Mesenchymal stem cell (in vitro differentiated cells and primary cell): ENCODE measurements at regions not wholly inside any gene's neighbourhood (a gene's known extent, or its start where the extent isn't known, plus 50 kb on each side); places are given as distances from the start of the nearest gene placed in this dataset.
"Not testable (repeated sequence)": the region's sequence is repeated elsewhere in the genome, so short reads cannot be mapped to it uniquely, and the experiment has no call there.

Source experiments
- DNase-seq: peaks from one replicate; pipeline ENCODE4 v3.0.0-alpha.2; 2013
- H2AFZ ChIP-seq: one replicate; pipeline ENCODE4 v1.6.1; 2013; ENCODE audit warnings: low read depth, mild to moderate bottlenecking, control low read depth, inconsistent platforms, low read length, moderate library complexity
- H2AK5ac ChIP-seq: 2 replicates; pipeline ENCODE4 v1.6.1; 2013; ENCODE audit warnings: low read length, moderate library complexity, mild to moderate bottlenecking, inconsistent platforms; ENCODE audit not compliant: severe bottlenecking
- H2BK120ac ChIP-seq: one replicate; pipeline ENCODE4 v1.6.1; 2013; ENCODE audit warnings: low read depth, mild to moderate bottlenecking, inconsistent platforms, low read length, moderate library complexity
- H2BK12ac ChIP-seq, 2 experiments: one replicate each; pipeline ENCODE4 v1.6.1; 2013; ENCODE audit warnings: inconsistent platforms in 2 of 2, low read length in 2 of 2, mild to moderate bottlenecking in 2 of 2, moderate library complexity in 2 of 2, control low read depth in 1 of 2
- H2BK15ac ChIP-seq: one replicate; pipeline ENCODE4 v1.6.1; 2013; ENCODE audit warnings: mild to moderate bottlenecking, low read depth, inconsistent platforms; ENCODE audit not compliant: poor library complexity, severe bottlenecking
- H2BK5ac ChIP-seq: 2 replicates; pipeline ENCODE4 v1.6.1; 2013; ENCODE audit warnings: low read depth, mild to moderate bottlenecking, low read length, control low read depth, inconsistent platforms; ENCODE audit not compliant: poor library complexity, severe bottlenecking
- H3K14ac ChIP-seq, 2 experiments: one replicate each; pipeline ENCODE4 v1.6.1; 2013; ENCODE audit warnings: inconsistent platforms in 2 of 2, low read length in 2 of 2, control low read depth in 1 of 2, mild to moderate bottlenecking in 1 of 2, moderate library complexity in 1 of 2
- H3K18ac ChIP-seq, 2 experiments: one replicate each; pipeline ENCODE4 v1.6.1; 2013; ENCODE audit warnings: inconsistent platforms in 2 of 2, low read length in 2 of 2, control low read depth in 1 of 2, low read depth in 1 of 2, mild to moderate bottlenecking in 1 of 2
- H3K23ac ChIP-seq, 2 experiments: one replicate each; pipeline ENCODE4 v1.6.1; 2013; ENCODE audit warnings: inconsistent platforms in 2 of 2, low read length in 2 of 2, mild to moderate bottlenecking in 2 of 2, moderate library complexity in 2 of 2, control low read depth in 1 of 2
- H3K27ac ChIP-seq: 2 replicates; pipeline ENCODE4 v1.5.1; 2013; ENCODE audit warnings: mild to moderate bottlenecking, moderate library complexity, low read length, control low read depth, inconsistent platforms; ENCODE audit not compliant: poor library complexity, severe bottlenecking
- H3K27me3 ChIP-seq, 2 experiments: 2 replicates each; pipeline versions ENCODE4 v1.6.1 to v1.7.0; 2013; ENCODE audit warnings: low read length in 2 of 2, mild to moderate bottlenecking in 2 of 2, moderate library complexity in 2 of 2, control low read depth in 1 of 2, inconsistent platforms in 1 of 2; ENCODE audit not compliant: control insufficient read depth in 1 of 2, insufficient read depth in 1 of 2
- H3K36me3 ChIP-seq, 2 experiments: 2 replicates each; pipeline versions ENCODE4 v1.6.1 to v1.7.0; 2013; ENCODE audit warnings: low read length in 2 of 2, control low read depth in 1 of 2, inconsistent platforms in 1 of 2, low read depth in 1 of 2, mild to moderate bottlenecking in 1 of 2; ENCODE audit not compliant: insufficient read depth in 2 of 2, control insufficient read depth in 1 of 2
- H3K4ac ChIP-seq, 2 experiments: one replicate each; pipeline ENCODE4 v1.6.1; 2013; ENCODE audit warnings: inconsistent platforms in 2 of 2, low read length in 2 of 2, mild to moderate bottlenecking in 2 of 2, moderate library complexity in 2 of 2, control low read depth in 1 of 2, low read depth in 1 of 2
- H3K4me1 ChIP-seq: 2 replicates; pipeline ENCODE4 v1.6.1; 2013; ENCODE audit warnings: low read depth, low read length, control low read depth; ENCODE audit not compliant: control insufficient read depth, insufficient read depth
- H3K4me2 ChIP-seq: 2 replicates; pipeline ENCODE4 v1.6.1; 2013; ENCODE audit warnings: low read length, mild to moderate bottlenecking, inconsistent platforms; ENCODE audit not compliant: poor library complexity, severe bottlenecking
- H3K4me3 ChIP-seq, 2 experiments: 2 replicates each; pipeline versions ENCODE4 v1.5.1 to v1.7.0; 2013; ENCODE audit warnings: low read length in 2 of 2, mild to moderate bottlenecking in 2 of 2, control low read depth in 1 of 2, low read depth in 1 of 2; ENCODE audit not compliant: insufficient read depth in 1 of 2
- H3K79me1 ChIP-seq: replicated peaks from 2 replicates; pipeline ENCODE4 v1.6.1; 2013; ENCODE audit warnings: mild to moderate bottlenecking, control low read depth, low read length, inconsistent platforms; ENCODE audit not compliant: poor library complexity, severe bottlenecking
- H3K9ac ChIP-seq: 2 replicates; pipeline ENCODE4 v1.7.0; 2013; ENCODE audit warnings: mild to moderate bottlenecking, low read length, moderate library complexity
- H3K9me3 ChIP-seq: 2 replicates; pipeline ENCODE4 v1.7.0; 2013; ENCODE audit warnings: mild to moderate bottlenecking, low read length; ENCODE audit not compliant: control insufficient read depth
- H4K8ac ChIP-seq: one replicate; pipeline ENCODE4 v1.6.1; 2013; ENCODE audit warnings: inconsistent platforms, mild to moderate bottlenecking, low read length, moderate library complexity
- H4K91ac ChIP-seq: one replicate; pipeline ENCODE4 v1.6.1; 2013; ENCODE audit warnings: mild to moderate bottlenecking, low read length, inconsistent platforms
- whole genome bisulfite sequencing: methylation state at CpG from one replicate; pipeline ENCODE4 v1.1.7; 2013; ENCODE audit warnings: mixed read lengths; 5-methylcytosine and 5-hydroxymethylcytosine counted together

GRCh38 chr19:30955112-30956104, 393.8 kb downstream of the TSHZ3 start:
- H3K4me3 ChIP-seq: no peak overlapping the region
- no peaks in the 10 kb centered on the region for H3K79me1 ChIP-seq
- no peak overlapping the region for H3K14ac ChIP-seq
- no peak overlapping the region for H4K91ac ChIP-seq
- H2BK120ac ChIP-seq: no peak overlapping the region
- H3K9me3 ChIP-seq: no peaks in the 10 kb centered on the region
- H2BK5ac ChIP-seq: no peak overlapping the region
- H2AFZ ChIP-seq: no peak overlapping the region
- no peak for DNase-seq
- no peak overlapping the region for H3K18ac ChIP-seq
- no peaks in the 10 kb centered on the region for H3K36me3 ChIP-seq
- H2BK12ac ChIP-seq: no peak overlapping the region
- no peaks in the 10 kb centered on the region for H3K4me1 ChIP-seq
- H3K9ac ChIP-seq: no peak overlapping the region
- no peak overlapping the region for H3K23ac ChIP-seq
- H2AK5ac ChIP-seq: no peak overlapping the region
- H4K8ac ChIP-seq: no peak overlapping the region
- no peak overlapping the region for H2BK15ac ChIP-seq
- H3K27ac ChIP-seq: no peak overlapping the region
- no peak overlapping the region for H3K4ac ChIP-seq
- H3K4me2 ChIP-seq: no peak overlapping the region
- WGBS: 77% methylated on average over 8 of the region's 12 CpGs
- H3K27me3 ChIP-seq: peaks cover 0 to 11% of the 10 kb centered on the region in 2 experiments

GRCh38 chr19:30944276-30944932, 404.8 kb downstream of the TSHZ3 start:
- not testable (repeated sequence) for H2BK120ac ChIP-seq, H3K36me3 ChIP-seq, H3K9me3 ChIP-seq, H3K27me3 ChIP-seq, H3K4me3 ChIP-seq, H3K4me1 ChIP-seq, H3K27ac ChIP-seq, H2BK5ac ChIP-seq, H4K91ac ChIP-seq, H2AFZ ChIP-seq, H3K18ac ChIP-seq, H3K14ac ChIP-seq, H2BK15ac ChIP-seq, H3K23ac ChIP-seq, H3K4ac ChIP-seq, DNase-seq, H4K8ac ChIP-seq, H2BK12ac ChIP-seq, H3K4me2 ChIP-seq, H3K9ac ChIP-seq, H2AK5ac ChIP-seq, H3K79me1 ChIP-seq
- WGBS: 84% methylated on average over 4 of the region's 6 CpGs

- no peak overlapping the region for H2AFZ ChIP-seq
- H4K91ac ChIP-seq: no peak overlapping the region
- no peak overlapping the region for H3K4me2 ChIP-seq
- no peak overlapping the region for H3K27ac ChIP-seq
- H3K9ac ChIP-seq: no peak overlapping the region
- no peaks in the 10 kb centered on the region for H3K36me3 ChIP-seq
- no peak overlapping the region for H2BK15ac ChIP-seq
- DNase-seq: no peak
- no peak overlapping the region for H2BK120ac ChIP-seq
- no peak overlapping the region for H3K4me3 ChIP-seq
- no peaks in the 10 kb centered on the region for H3K79me1 ChIP-seq
- H3K23ac ChIP-seq: no peak overlapping the region
- H3K4ac ChIP-seq: no peak overlapping the region
- no peak overlapping the region for H2BK5ac ChIP-seq
- H3K18ac ChIP-seq: no peak overlapping the region
- WGBS: 81% methylated on average over 10 of the region's 13 CpGs
- no peaks in the 10 kb centered on the region for H3K9me3 ChIP-seq
- peaks cover 0 to 8% of the 10 kb centered on the region in 2 experiments for H3K27me3 ChIP-seq
- H3K4me1 ChIP-seq: no peaks in the 10 kb centered on the region
- H2BK12ac ChIP-seq: no peak overlapping the region
- no peak overlapping the region for H3K14ac ChIP-seq
- H4K8ac ChIP-seq: no peak overlapping the region
- H2AK5ac ChIP-seq: no peak overlapping the region
These were observed 406.0 kb downstream of the TSHZ3 start for GRCh38 chr19:30943101-30943843.

GRCh38 chr19:30942636-30943035, 406.6 kb downstream of the TSHZ3 start:
- no peak overlapping the region for H2BK12ac ChIP-seq
- no peak overlapping the region for H4K8ac ChIP-seq
- no peaks in the 10 kb centered on the region for H3K36me3 ChIP-seq
- H2AFZ ChIP-seq: no peak overlapping the region
- H3K9me3 ChIP-seq: no peaks in the 10 kb centered on the region
- no peak overlapping the region for H4K91ac ChIP-seq
- no peak overlapping the region for H3K14ac ChIP-seq
- H3K27ac ChIP-seq: no peak overlapping the region
- H3K79me1 ChIP-seq: no peaks in the 10 kb centered on the region
- no peak overlapping the region for H3K4me2 ChIP-seq
- H2BK5ac ChIP-seq: no peak overlapping the region
- H3K4ac ChIP-seq: no peak overlapping the region
- peaks cover 0 to 8% of the 10 kb centered on the region in 2 experiments for H3K27me3 ChIP-seq
- no peak for DNase-seq
- H2AK5ac ChIP-seq: no peak overlapping the region
- no peak overlapping the region for H3K18ac ChIP-seq
- H2BK15ac ChIP-seq: no peak overlapping the region
- no peaks in the 10 kb centered on the region for H3K4me1 ChIP-seq
- WGBS: 13% methylated on average over 2 of the region's 3 CpGs
- H3K4me3 ChIP-seq: no peak overlapping the region
- no peak overlapping the region for H3K9ac ChIP-seq
- H2BK120ac ChIP-seq: no peak overlapping the region
- H3K23ac ChIP-seq: no peak overlapping the region
